GM21786 (cell line): ENCODE measurements at regions not wholly inside any gene's neighbourhood (a gene's known extent, or its start where the extent isn't known, plus 50 kb on each side); places are given as distances from the start of the nearest gene placed in this dataset.

Source experiments
- ATAC-seq: cut with Tn5 transposase; IDR thresholded peaks from one replicate; pipeline ENCODE4 v1.9.1; 2021; ENCODE audit not compliant: unreplicated experiment

- no peak for ATAC-seq
These were observed 560.4 kb upstream of the JAG1 start for GRCh38 chr20:11234181-11234580.

- ATAC-seq = peak; percentile 65
These were observed 560.8 kb upstream of the JAG1 start for GRCh38 chr20:11234608-11235007.

- no peak for ATAC-seq
These were observed 561.3 kb upstream of the JAG1 start for GRCh38 chr20:11235058-11235457.

- no peak for ATAC-seq
These were observed 568.5 kb upstream of the JAG1 start for GRCh38 chr20:11242320-11242719.

GRCh38 chr20:11245431-11245830 is 571.6 kb upstream of the JAG1 start:
- ATAC-seq = no peak

GRCh38 chr20:11246251-11246775 is 572.5 kb upstream of the JAG1 start:
- no peak for ATAC-seq

- ATAC-seq = no peak
These were observed 573.5 kb upstream of the JAG1 start for GRCh38 chr20:11247046-11248010.

GRCh38 chr20:11248011-11248409 is 574.2 kb upstream of the JAG1 start:
- no peak for ATAC-seq

GRCh38 chr20:11248687-11249638 is 575.2 kb upstream of the JAG1 start:
- ATAC-seq = no peak

- ATAC-seq = no peak
These were observed 575.9 kb upstream of the JAG1 start for GRCh38 chr20:11249683-11250082.

- no peak for ATAC-seq
These were observed 578.6 kb upstream of the JAG1 start for GRCh38 chr20:11252447-11252846.

GRCh38 chr20:11255455-11255854 is 581.7 kb upstream of the JAG1 start:
- no peak for ATAC-seq

GRCh38 chr20:11255860-11256259 is 582.1 kb upstream of the JAG1 start:
- no peak for ATAC-seq

GRCh38 chr20:11260611-11261010 is 586.8 kb upstream of the JAG1 start:
- ATAC-seq = no peak

GRCh38 chr20:11261533-11262000 is 587.8 kb upstream of the JAG1 start:
- ATAC-seq = peak; percentile 56

- ATAC-seq = no peak
These were observed 592.8 kb upstream of the JAG1 start for GRCh38 chr20:11266571-11266970.

- ATAC-seq = peak; percentile 72
These were observed 593.4 kb upstream of the JAG1 start for GRCh38 chr20:11267131-11267761.

- ATAC-seq = peak; percentile 9
These were observed 594.0 kb upstream of the JAG1 start for GRCh38 chr20:11267762-11268335.

- no peak for ATAC-seq
These were observed 596.8 kb upstream of the JAG1 start for GRCh38 chr20:11270566-11270965.

- no peak for ATAC-seq
These were observed 597.5 kb upstream of the JAG1 start for GRCh38 chr20:11271319-11271718.
